ENCODE measurements at regions not wholly inside any gene's neighbourhood (a gene's known extent, or its start where the extent isn't known, plus 50 kb on each side); places are given as distances from the start of the nearest gene placed in this dataset.

DNA sequence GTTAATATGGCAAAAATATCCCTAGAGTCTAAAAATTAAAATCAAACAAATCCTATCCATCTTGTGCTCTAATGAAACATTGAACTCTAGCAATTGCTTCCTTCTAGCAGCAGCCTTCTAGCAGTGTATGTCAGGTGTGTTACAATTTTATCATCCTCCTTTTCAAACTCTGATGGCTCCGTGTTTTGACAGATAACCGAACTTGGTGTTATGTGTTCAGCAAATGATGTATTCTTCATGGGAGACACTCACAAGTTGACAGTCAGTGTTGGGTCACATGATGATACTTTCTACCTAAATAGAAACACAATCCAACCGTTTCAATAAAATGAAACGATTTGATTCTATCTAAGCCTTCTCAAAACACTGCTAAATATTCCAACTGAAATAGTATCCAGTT lies 525.3 kb upstream of the NOVA1 start:
- Mint-ChIP-seq H3K4me3 (ENCODE audit: unreplicated experiment) (no peak overlapping the region), H3K27me3 (ENCODE audit: insufficient read depth, unreplicated experiment) (peaks cover 2% of the 10 kb centered on the region), H3K27ac (ENCODE audit: unreplicated experiment) (no peak overlapping the region), H3K36me3 (ENCODE audit: insufficient read depth, unreplicated experiment) (no peaks in the 10 kb centered on the region), H3K9me3 (ENCODE audit: unreplicated experiment) (no peaks in the 10 kb centered on the region), H3K4me1 (ENCODE audit: low read depth, unreplicated experiment) (no peaks in the 10 kb centered on the region)
- no peaks in the 10 kb centered on the region for H3K36me3 ChIP-seq (ENCODE audit: control insufficient read depth, insufficient read depth, low read length)
- no peaks in the 10 kb centered on the region for H3K4me1 ChIP-seq
- ChIA-PET CTCF (no interaction called here), POLR2A (no interaction called here)
- no peak for DNase-seq
- intact Hi-C loops (cut with micrococcal nuclease; ENCODE audit: unreplicated experiment) = no loop called here
- peaks cover 5% of the 10 kb centered on the region; the same call in 1 of the 2 replicates for H3K9me3 ChIP-seq
- H3K4me3 ChIP-seq (ENCODE audit: low read depth, low read length) = no peak overlapping the region
- TF ChIP-seq, protein P1, sequence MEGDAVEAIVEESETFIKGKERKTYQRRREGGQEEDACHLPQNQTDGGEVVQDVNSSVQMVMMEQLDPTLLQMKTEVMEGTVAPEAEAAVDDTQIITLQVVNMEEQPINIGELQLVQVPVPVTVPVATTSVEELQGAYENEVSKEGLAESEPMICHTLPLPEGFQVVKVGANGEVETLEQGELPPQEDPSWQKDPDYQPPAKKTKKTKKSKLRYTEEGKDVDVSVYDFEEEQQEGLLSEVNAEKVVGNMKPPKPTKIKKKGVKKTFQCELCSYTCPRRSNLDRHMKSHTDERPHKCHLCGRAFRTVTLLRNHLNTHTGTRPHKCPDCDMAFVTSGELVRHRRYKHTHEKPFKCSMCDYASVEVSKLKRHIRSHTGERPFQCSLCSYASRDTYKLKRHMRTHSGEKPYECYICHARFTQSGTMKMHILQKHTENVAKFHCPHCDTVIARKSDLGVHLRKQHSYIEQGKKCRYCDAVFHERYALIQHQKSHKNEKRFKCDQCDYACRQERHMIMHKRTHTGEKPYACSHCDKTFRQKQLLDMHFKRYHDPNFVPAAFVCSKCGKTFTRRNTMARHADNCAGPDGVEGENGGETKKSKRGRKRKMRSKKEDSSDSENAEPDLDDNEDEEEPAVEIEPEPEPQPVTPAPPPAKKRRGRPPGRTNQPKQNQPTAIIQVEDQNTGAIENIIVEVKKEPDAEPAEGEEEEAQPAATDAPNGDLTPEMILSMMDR (IDR thresholded peaks at IDR 0.05; ENCODE audit: insufficient read depth in 1 of 2, low read depth in 1 of 2, low read length in 1 of 2, severe bottlenecking in 1 of 2, unreplicated experiment in 1 of 2) = no peak
- BruUV-seq (replicated peaks) = no TSS peak
- H3K27me3 ChIP-seq (replicated peaks; ENCODE audit: control insufficient read depth, insufficient read depth, low read length) = no peaks in the 10 kb centered on the region

DNA sequence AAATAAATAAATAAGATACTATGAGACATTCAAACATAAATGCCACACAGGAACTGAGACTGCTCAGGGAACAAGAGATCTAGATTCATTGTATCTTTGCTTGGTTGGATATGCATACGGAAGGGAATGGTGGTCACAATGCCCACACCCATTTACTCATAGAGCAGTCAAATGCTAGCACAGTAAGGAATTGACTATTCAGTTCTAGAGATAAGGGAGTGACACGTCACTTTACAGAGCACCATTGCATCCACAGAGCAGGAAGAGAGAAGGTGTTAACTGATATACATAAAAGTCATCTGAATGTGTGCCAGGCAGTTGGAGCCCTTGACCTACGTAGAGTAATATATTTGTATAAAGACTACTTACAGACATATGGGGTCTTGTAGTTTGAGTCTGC lies 530.0 kb upstream of the NOVA1 start:
- no TSS peak for BruUV-seq (replicated peaks)
- intact Hi-C loops (cut with micrococcal nuclease; ENCODE audit: unreplicated experiment) = no loop called here
- H3K4me3 Mint-ChIP-seq (ENCODE audit: unreplicated experiment) = no peak overlapping the region
- no peak for DNase-seq
- no peaks in the 10 kb centered on the region; the same call in 1 of the 2 replicates for H3K9me3 ChIP-seq
- no peaks in the 10 kb centered on the region for H3K27me3 ChIP-seq (replicated peaks; ENCODE audit: control insufficient read depth, insufficient read depth, low read length)
- H3K4me1 ChIP-seq = no peaks in the 10 kb centered on the region
- TF ChIP-seq, protein P1 (IDR thresholded peaks at IDR 0.05; ENCODE audit: insufficient read depth in 1 of 2, low read depth in 1 of 2, low read length in 1 of 2, severe bottlenecking in 1 of 2, unreplicated experiment in 1 of 2) = no peak
- CTCF ChIA-PET = no interaction called here
- peaks cover 2% of the 10 kb centered on the region for H3K27me3 Mint-ChIP-seq (ENCODE audit: insufficient read depth, unreplicated experiment)
- no peaks in the 10 kb centered on the region for H3K9me3 Mint-ChIP-seq (ENCODE audit: unreplicated experiment)
- H3K4me3 ChIP-seq (ENCODE audit: low read depth, low read length) = no peak overlapping the region
- no peaks in the 10 kb centered on the region for H3K4me1 Mint-ChIP-seq (ENCODE audit: low read depth, unreplicated experiment)
- H3K36me3 ChIP-seq (ENCODE audit: control insufficient read depth, insufficient read depth, low read length) = no peaks in the 10 kb centered on the region
- H3K36me3 Mint-ChIP-seq (ENCODE audit: insufficient read depth, unreplicated experiment) = no peaks in the 10 kb centered on the region
- POLR2A ChIA-PET = no interaction called here
- H3K27ac Mint-ChIP-seq (ENCODE audit: unreplicated experiment) = no peak overlapping the region

DNA sequence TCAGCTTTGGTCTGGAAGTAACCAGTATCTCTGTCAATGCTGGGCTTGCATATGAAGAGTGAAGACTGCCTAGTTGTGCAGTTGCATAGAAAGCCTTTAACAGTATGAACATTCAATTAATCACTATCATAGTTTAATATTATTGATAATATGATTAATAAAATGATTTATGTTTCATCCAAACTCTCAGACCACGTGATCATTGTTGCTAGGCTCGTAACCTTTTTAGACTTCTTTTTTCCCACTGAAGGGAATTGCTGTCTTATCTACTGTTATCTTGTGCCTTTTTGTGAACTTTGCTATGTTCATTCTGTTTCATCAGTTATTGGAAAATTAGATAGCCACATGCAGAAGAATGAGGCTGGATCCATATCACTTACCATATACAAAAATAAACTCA lies 536.4 kb upstream of the NOVA1 start:
- Mint-ChIP-seq H3K27ac (ENCODE audit: unreplicated experiment) (no peak overlapping the region), H3K4me1 (ENCODE audit: low read depth, unreplicated experiment) (no peaks in the 10 kb centered on the region), H3K4me3 (ENCODE audit: unreplicated experiment) (no peak overlapping the region), H3K36me3 (ENCODE audit: insufficient read depth, unreplicated experiment) (no peaks in the 10 kb centered on the region), H3K9me3 (ENCODE audit: unreplicated experiment) (no peaks in the 10 kb centered on the region), H3K27me3 (ENCODE audit: insufficient read depth, unreplicated experiment) (no peaks in the 10 kb centered on the region)
- intact Hi-C loops (cut with micrococcal nuclease; ENCODE audit: unreplicated experiment) = no loop called here
- Histone ChIP-seq H3K4me1 (no peaks in the 10 kb centered on the region), H3K36me3 (ENCODE audit: control insufficient read depth, insufficient read depth, low read length) (no peaks in the 10 kb centered on the region), H3K9me3 (no peaks in the 10 kb centered on the region), H3K4me3 (ENCODE audit: low read depth, low read length) (no peak overlapping the region), H3K27me3 (replicated peaks; ENCODE audit: control insufficient read depth, insufficient read depth, low read length) (no peaks in the 10 kb centered on the region)
- ChIA-PET CTCF (no interaction called here), POLR2A (no interaction called here)
- DNase-seq = no peak
- BruUV-seq (replicated peaks) = no TSS peak
- TF ChIP-seq, protein P1 (IDR thresholded peaks at IDR 0.05; ENCODE audit: insufficient read depth in 1 of 2, low read depth in 1 of 2, low read length in 1 of 2, severe bottlenecking in 1 of 2, unreplicated experiment in 1 of 2) = no peak

Measured in Caco-2 (cell line).